Neural cell (in vitro differentiated cells): ENCODE measurements at regions not wholly inside any gene's neighbourhood (a gene's known extent, or its start where the extent isn't known, plus 50 kb on each side); places are given as distances from the start of the nearest gene placed in this dataset.

Experiments used
- CTCF ChIP-seq: fragments of 450-650 bp; IDR thresholded peaks from 2 replicates; pipeline ENCODE4 v1.5.1; 2014; ENCODE audit warnings: antibody characterized with exemption, mild to moderate bottlenecking, moderate library complexity; ENCODE audit not compliant: poor library complexity, severe bottlenecking
- EZH2 ChIP-seq: fragments of 200-600, 300-800 bp; shearing (Covaris generic), sonication (generic); IDR thresholded peaks from 2 replicates; pipeline ENCODE4 v1.6.1; 2014; ENCODE audit warnings: antibody characterized with exemption, low read length, borderline replicate concordance, mild to moderate bottlenecking; ENCODE audit not compliant: insufficient read depth, poor library complexity, severe bottlenecking
- MXI1 ChIP-seq: fragments of 450-650 bp; conservative IDR thresholded peaks from 2 replicates; pipeline ENCODE4 v1.6.1; 2014; ENCODE audit warnings: antibody characterized with exemption, mild to moderate bottlenecking; ENCODE audit not compliant: poor library complexity, severe bottlenecking
- POLR2AphosphoS5 ChIP-seq: IDR thresholded peaks from 2 replicates; pipeline ENCODE4 v1.6.1; 2012
- RAD21 ChIP-seq: fragments of 450-650 bp; conservative IDR thresholded peaks from 2 replicates; pipeline ENCODE4 v1.6.1; 2014; ENCODE audit warnings: antibody characterized with exemption, mild to moderate bottlenecking, moderate library complexity
- REST ChIP-seq: IDR thresholded peaks from 2 replicates; pipeline ENCODE4 v1.6.1; 2012; ENCODE audit warnings: borderline replicate concordance
- SMC3 ChIP-seq: fragments of 450-650 bp; conservative IDR thresholded peaks from 2 replicates; pipeline ENCODE4 v1.6.1; 2014; ENCODE audit warnings: antibody characterized with exemption, mild to moderate bottlenecking, moderate library complexity; ENCODE audit not compliant: poor library complexity
- TAF1 ChIP-seq: IDR thresholded peaks from 2 replicates; pipeline ENCODE4 v1.6.1; 2012; ENCODE audit warnings: low read depth

- TF ChIP-seq CTCF (no peak), TAF1 (no peak), EZH2 (no peak), POLR2AphosphoS5 (no peak), SMC3 (no peak), RAD21 (no peak), MXI1 (no peak), REST (no peak)
Measured at GRCh38 chr4:79552311-79552710, 144.3 kb upstream of the GK2 start.
